Right lobe of liver (tissue), 4 donors: ENCODE measurements at regions not wholly inside any gene's neighbourhood (a gene's known extent, or its start where the extent isn't known, plus 50 kb on each side); places are given as distances from the start of the nearest gene placed in this dataset.

ENCODE experiments used
- POLR2A ChIP-seq: fragments of 450-650 bp; IDR thresholded peaks from one replicate; pipeline ENCODE4 v1.6.1; 2017; ENCODE audit warnings: antibody characterized with exemption, mild to moderate bottlenecking
- TF ChIP-seq, protein P1 (sequence below), 4 donors: fragments of 200-600 bp in 3 of 4; fragments of 450-650 bp in 1 of 4; IDR thresholded peaks; one replicate each; pipeline versions ENCODE4 v1.5.1 to v1.8.0; 2016 to 2022; ENCODE audit warnings: antibody characterized with exemption in 4 of 4, mild to moderate bottlenecking in 2 of 4
- donor health status: DM: no; HTN: no; CAD: no.
- donor health status: DM: no; HTN: no; CAD: no.
- donor health status: DM: no; HTN: yes; CAD: no.

DNA sequence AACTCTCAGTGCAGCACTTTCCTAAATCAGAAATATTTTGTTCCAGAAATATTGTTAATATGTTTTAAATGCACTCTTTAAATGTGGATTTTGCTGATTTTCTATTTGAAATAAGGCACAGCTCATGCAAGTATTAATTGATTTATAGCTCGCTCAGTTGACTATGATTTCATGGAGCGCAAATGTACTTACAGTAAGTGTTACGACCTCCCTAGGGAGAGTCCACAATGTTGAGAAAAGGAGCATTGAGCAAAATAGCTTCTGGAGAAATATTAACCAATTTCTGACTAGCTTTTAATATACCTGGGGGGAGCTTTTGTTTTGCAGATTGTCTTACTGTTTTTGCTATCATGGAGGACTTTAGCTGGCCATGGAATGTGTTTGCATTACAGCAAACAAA is 1687.5 kb downstream of the STIM2 start:
- TF ChIP-seq, protein P1, sequence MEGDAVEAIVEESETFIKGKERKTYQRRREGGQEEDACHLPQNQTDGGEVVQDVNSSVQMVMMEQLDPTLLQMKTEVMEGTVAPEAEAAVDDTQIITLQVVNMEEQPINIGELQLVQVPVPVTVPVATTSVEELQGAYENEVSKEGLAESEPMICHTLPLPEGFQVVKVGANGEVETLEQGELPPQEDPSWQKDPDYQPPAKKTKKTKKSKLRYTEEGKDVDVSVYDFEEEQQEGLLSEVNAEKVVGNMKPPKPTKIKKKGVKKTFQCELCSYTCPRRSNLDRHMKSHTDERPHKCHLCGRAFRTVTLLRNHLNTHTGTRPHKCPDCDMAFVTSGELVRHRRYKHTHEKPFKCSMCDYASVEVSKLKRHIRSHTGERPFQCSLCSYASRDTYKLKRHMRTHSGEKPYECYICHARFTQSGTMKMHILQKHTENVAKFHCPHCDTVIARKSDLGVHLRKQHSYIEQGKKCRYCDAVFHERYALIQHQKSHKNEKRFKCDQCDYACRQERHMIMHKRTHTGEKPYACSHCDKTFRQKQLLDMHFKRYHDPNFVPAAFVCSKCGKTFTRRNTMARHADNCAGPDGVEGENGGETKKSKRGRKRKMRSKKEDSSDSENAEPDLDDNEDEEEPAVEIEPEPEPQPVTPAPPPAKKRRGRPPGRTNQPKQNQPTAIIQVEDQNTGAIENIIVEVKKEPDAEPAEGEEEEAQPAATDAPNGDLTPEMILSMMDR (IDR thresholded peaks at IDR 0.05) = no peak
- TF ChIP-seq POLR2A = no peak
